Tibial artery (tissue), 4 donors: ENCODE measurements at regions not wholly inside any gene's neighbourhood (a gene's known extent, or its start where the extent isn't known, plus 50 kb on each side); places are given as distances from the start of the nearest gene placed in this dataset.

Experiments used
- DNase-seq, 2 donors: peaks; one replicate each; pipeline ENCODE4 v3.0.0-alpha.2; 2019
- H3K27ac ChIP-seq, 2 donors: fragments of 200-600 bp; sonication (generic) in 1 of 2; 1 replicate in 1 of 2; 2 replicates in 1 of 2; pipeline ENCODE4 v1.5.1; 2018 to 2019; ENCODE audit warnings: mild to moderate bottlenecking in 1 of 2
- H3K27me3 ChIP-seq, 2 donors: fragments of 200-600 bp; sonication (generic) in 1 of 2; one replicate each; pipeline versions ENCODE4 v1.5.1 to v1.6.0; 2016 to 2019
- H3K36me3 ChIP-seq, 3 donors: fragments of 200-600 bp; sonication (generic) in 2 of 3; one replicate each; pipeline ENCODE4 v1.5.1; 2016 to 2019; ENCODE audit warnings: mild to moderate bottlenecking in 2 of 3
- H3K4me1 ChIP-seq, 4 donors: fragments of 200-600 bp; sonication (generic) in 2 of 4; 1 replicate in 3 of 4; 2 replicates in 1 of 4; pipeline ENCODE4 v1.5.1; 2016 to 2019
- H3K4me3 ChIP-seq, 2 donors: fragments of 200-600 bp; sonication (generic) in 1 of 2; 1 replicate in 1 of 2; 2 replicates in 1 of 2; pipeline ENCODE4 v1.5.1; 2018 to 2019; ENCODE audit warnings: mild to moderate bottlenecking in 2 of 2
- H3K9me3 ChIP-seq, 3 donors: fragments of 200-600 bp; sonication (generic) in 1 of 3; one replicate each; pipeline ENCODE4 v1.5.1; 2016 to 2019
- CTCF ChIP-seq, 2 experiments: fragments of 200-600 bp in 1 of 2; fragments of 450-650 bp in 1 of 2; IDR thresholded peaks; one replicate each; pipeline ENCODE4 v1.5.1; 2017 to 2019; ENCODE audit warnings: antibody characterized with exemption in 2 of 2, mild to moderate bottlenecking in 1 of 2, moderate library complexity in 1 of 2
- intact Hi-C: fragments of 100-400 bp; cut with DNase I; formaldehyde crosslinking; loops from one replicate; pipeline ENCODE4 v1.15.0; 2023; ENCODE audit warnings: low total_unique reads

- H3K4me1 ChIP-seq, result no peaks in the 10 kb centered on the region
- intact Hi-C loops, result no loop called here
- H3K27ac ChIP-seq, result no peak overlapping the region
- no peak for DNase-seq
- H3K4me3 ChIP-seq, result no peak overlapping the region
- no peaks in the 10 kb centered on the region for H3K27me3 ChIP-seq
- no peaks in the 10 kb centered on the region for H3K36me3 ChIP-seq
- H3K9me3 ChIP-seq, result no peaks in the 10 kb centered on the region
- TF ChIP-seq CTCF (IDR thresholded peaks at IDR 0.05), result no peak
Observed at GRCh38 chr3:54240-54639, 142.3 kb upstream of the CHL1 start.

GRCh38 chr3:56672-57071 is 139.9 kb upstream of the CHL1 start:
- Histone ChIP-seq H3K27me3 (no peaks in the 10 kb centered on the region), H3K9me3 (no peaks in the 10 kb centered on the region), H3K27ac (no peak overlapping the region), H3K4me1 (no peaks in the 10 kb centered on the region), H3K36me3 (no peaks in the 10 kb centered on the region), H3K4me3 (no peak overlapping the region)
- no peak for DNase-seq
- TF ChIP-seq CTCF (IDR thresholded peaks at IDR 0.05), result no peak
- intact Hi-C loops, result no loop called here

GRCh38 chr3:59854-60253 is 136.7 kb upstream of the CHL1 start:
- intact Hi-C loops, result loop anchor here (2.0 kb wide), 1 partner anchor 47 kb away; no protein-coding TSS in a partner anchor
- no peak overlapping the region for H3K27ac ChIP-seq
- no peaks in the 10 kb centered on the region for H3K9me3 ChIP-seq

GRCh38 chr3:63095-63765 is 133.3 kb upstream of the CHL1 start:
- Histone ChIP-seq H3K27ac (no peak overlapping the region), H3K36me3 (no peaks in the 10 kb centered on the region), H3K27me3 (no peaks in the 10 kb centered on the region), H3K4me3 (no peak overlapping the region), H3K4me1 (no peaks in the 10 kb centered on the region), H3K9me3 (no peaks in the 10 kb centered on the region)
- no peak for DNase-seq
- intact Hi-C loops, result no loop called here
- TF ChIP-seq CTCF (IDR thresholded peaks at IDR 0.05), result no peak

More at GRCh38 chr3:59854-60253, 136.7 kb upstream of the CHL1 start:
- no peak for DNase-seq
- no peaks in the 10 kb centered on the region for H3K27me3 ChIP-seq
- no peak overlapping the region for H3K4me3 ChIP-seq
- no peaks in the 10 kb centered on the region for H3K4me1 ChIP-seq
- H3K36me3 ChIP-seq, result no peaks in the 10 kb centered on the region
- TF ChIP-seq CTCF (IDR thresholded peaks at IDR 0.05), result no peak

- no peak overlapping the region for H3K4me3 ChIP-seq
- H3K4me1 ChIP-seq, result no peaks in the 10 kb centered on the region
Observed at GRCh38 chr3:69690-70089, 126.9 kb upstream of the CHL1 start.

More at GRCh38 chr3:69690-70089, 126.9 kb upstream of the CHL1 start:
- Histone ChIP-seq H3K9me3 (no peaks in the 10 kb centered on the region), H3K36me3 (no peaks in the 10 kb centered on the region), H3K27me3 (no peaks in the 10 kb centered on the region), H3K27ac (no peak overlapping the region)
- no peak for TF ChIP-seq CTCF (IDR thresholded peaks at IDR 0.05)
- intact Hi-C loops, result no loop called here
- DNase-seq, result no peak
